ENCODE measurements at regions not wholly inside any gene's neighbourhood (a gene's known extent, or its start where the extent isn't known, plus 50 kb on each side); places are given as distances from the start of the nearest gene placed in this dataset.

DNA sequence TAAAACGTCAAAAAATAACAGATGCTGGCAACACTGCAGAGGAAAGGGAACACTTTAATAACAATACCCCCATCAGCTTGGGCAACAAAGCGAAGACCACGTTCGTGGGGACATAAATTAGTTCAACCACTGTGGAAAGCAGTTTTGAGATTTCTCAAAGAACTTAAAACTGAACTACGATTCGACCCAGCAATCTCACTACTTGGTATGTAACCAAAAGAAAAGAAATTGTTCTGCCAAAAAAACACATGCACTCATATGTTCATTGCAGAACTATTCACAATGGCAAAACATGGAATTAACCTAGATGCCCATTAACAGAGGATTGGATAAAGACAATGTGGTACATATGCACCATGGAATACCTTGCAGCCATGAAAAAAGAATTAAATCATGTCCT, 81.2 kb upstream of the RAP1B start:
- TF ChIP-seq, protein P1, sequence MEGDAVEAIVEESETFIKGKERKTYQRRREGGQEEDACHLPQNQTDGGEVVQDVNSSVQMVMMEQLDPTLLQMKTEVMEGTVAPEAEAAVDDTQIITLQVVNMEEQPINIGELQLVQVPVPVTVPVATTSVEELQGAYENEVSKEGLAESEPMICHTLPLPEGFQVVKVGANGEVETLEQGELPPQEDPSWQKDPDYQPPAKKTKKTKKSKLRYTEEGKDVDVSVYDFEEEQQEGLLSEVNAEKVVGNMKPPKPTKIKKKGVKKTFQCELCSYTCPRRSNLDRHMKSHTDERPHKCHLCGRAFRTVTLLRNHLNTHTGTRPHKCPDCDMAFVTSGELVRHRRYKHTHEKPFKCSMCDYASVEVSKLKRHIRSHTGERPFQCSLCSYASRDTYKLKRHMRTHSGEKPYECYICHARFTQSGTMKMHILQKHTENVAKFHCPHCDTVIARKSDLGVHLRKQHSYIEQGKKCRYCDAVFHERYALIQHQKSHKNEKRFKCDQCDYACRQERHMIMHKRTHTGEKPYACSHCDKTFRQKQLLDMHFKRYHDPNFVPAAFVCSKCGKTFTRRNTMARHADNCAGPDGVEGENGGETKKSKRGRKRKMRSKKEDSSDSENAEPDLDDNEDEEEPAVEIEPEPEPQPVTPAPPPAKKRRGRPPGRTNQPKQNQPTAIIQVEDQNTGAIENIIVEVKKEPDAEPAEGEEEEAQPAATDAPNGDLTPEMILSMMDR (conservative IDR thresholded peaks at IDR 0.05; ENCODE audit: low read length) = no peak
- no peak for TF ChIP-seq EZH2phosphoT487 (IDR thresholded peaks at IDR 0.05; ENCODE audit: borderline replicate concordance)

All from Loucy (cell line).